ENCODE measurements at regions not wholly inside any gene's neighbourhood (a gene's known extent, or its start where the extent isn't known, plus 50 kb on each side); places are given as distances from the start of the nearest gene placed in this dataset.

DNA sequence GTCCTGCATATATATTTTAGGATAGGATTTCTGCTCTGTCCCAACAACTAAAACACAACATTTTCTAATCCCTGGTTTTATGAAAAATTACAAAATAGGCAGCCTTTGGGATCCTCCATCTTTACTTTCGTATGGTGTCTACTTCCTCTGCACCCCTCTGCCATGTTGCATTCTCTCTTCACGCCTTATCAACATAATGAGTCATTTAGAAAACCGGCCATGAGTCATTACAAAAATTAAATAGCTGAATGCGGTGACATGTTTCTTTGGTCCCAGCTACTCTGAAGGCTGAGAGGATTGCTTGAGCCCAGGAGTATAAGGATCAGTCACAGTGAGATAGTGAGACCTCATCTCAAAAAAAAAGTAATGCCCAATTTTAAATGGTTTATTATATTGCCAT lies 148.1 kb upstream of the CELF2 start:
- WGBS (ENCODE audit: low lambda C conversion rate, missing lambda C conversion rate) = 88% methylated on average over 4 of the region's 4 CpGs
- Histone ChIP-seq H4K20me1 (ENCODE audit: insufficient read depth, poor library complexity, severe bottlenecking) (no peaks in the 10 kb centered on the region), H3K9me2 (replicated peaks; ENCODE audit: insufficient read depth) (no peaks in the 10 kb centered on the region), H3K4me1 (ENCODE audit: insufficient read depth) (peaks cover 9% of the 10 kb centered on the region), H3K79me2 (no peaks in the 10 kb centered on the region), H3K27ac (no peak overlapping the region), H3K9me3 (ENCODE audit: low read depth) (no peaks in the 10 kb centered on the region), H3K36me3 (replicated peaks; ENCODE audit: insufficient read depth, low read depth) (no peaks in the 10 kb centered on the region), H3K4me2 (no peak overlapping the region), H2AFZ (no peak overlapping the region), H3K27me3 (no peaks in the 10 kb centered on the region), H3K4me3 (no peak overlapping the region)
- DNase-seq (ENCODE audit: low spot score) = no peak
- TF ChIP-seq CTCF (IDR thresholded peaks at IDR 0.05; ENCODE audit: poor library complexity) = no peak
- no peak for TF ChIP-seq EZH2 (IDR thresholded peaks at IDR 0.05; ENCODE audit: borderline replicate concordance)
- no peak for TF ChIP-seq EZH2phosphoT487 (IDR thresholded peaks at IDR 0.05; ENCODE audit: low read depth, severe bottlenecking, unreplicated experiment)

- peaks cover 9% of the 10 kb centered on the region for H3K4me1 ChIP-seq (ENCODE audit: insufficient read depth)
- no peaks in the 10 kb centered on the region for H3K9me3 ChIP-seq (ENCODE audit: low read depth)
- H4K20me1 ChIP-seq (ENCODE audit: insufficient read depth, poor library complexity, severe bottlenecking) = no peaks in the 10 kb centered on the region
- H3K4me3 ChIP-seq = no peak overlapping the region
- H3K4me2 ChIP-seq = no peak overlapping the region
- H3K79me2 ChIP-seq = no peaks in the 10 kb centered on the region
- no peak for TF ChIP-seq EZH2 (IDR thresholded peaks at IDR 0.05; ENCODE audit: borderline replicate concordance)
- no peak for TF ChIP-seq EZH2phosphoT487 (IDR thresholded peaks at IDR 0.05; ENCODE audit: low read depth, severe bottlenecking, unreplicated experiment)
- no peak for TF ChIP-seq CTCF (IDR thresholded peaks at IDR 0.05; ENCODE audit: poor library complexity)
- WGBS (ENCODE audit: low lambda C conversion rate, missing lambda C conversion rate) = 78% methylated on average over 16 of the region's 16 CpGs
- DNase-seq (ENCODE audit: low spot score) = no peak
- H3K9me2 ChIP-seq (replicated peaks; ENCODE audit: insufficient read depth) = no peaks in the 10 kb centered on the region
- H3K27me3 ChIP-seq = no peaks in the 10 kb centered on the region
- H3K27ac ChIP-seq = no peak overlapping the region
- no peaks in the 10 kb centered on the region for H3K36me3 ChIP-seq (replicated peaks; ENCODE audit: insufficient read depth, low read depth)
- no peak overlapping the region for H2AFZ ChIP-seq
Measured at GRCh38 chr10:10870523-10871241, 147.0 kb upstream of the CELF2 start.

DNA sequence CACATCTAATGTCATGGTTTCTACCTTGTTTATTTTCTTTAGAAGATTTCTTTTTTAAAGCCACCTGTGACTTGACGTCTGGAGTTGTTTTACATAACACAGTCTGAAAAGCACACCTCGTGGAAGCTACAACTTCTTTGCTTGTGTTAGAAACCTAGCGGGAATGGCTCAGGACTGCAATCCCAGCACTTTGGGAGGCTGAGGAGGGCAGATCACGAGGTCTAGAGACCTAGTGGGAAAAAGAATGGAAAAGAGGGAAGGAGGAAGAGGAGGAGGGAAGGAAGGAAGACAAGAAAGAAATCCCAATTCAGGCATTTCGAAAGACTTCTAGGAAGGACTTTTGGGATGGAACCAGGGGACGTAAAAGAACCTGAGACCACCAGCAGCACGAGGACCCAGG lies 146.3 kb upstream of the CELF2 start:
- Histone ChIP-seq H3K9me3 (ENCODE audit: low read depth) (no peaks in the 10 kb centered on the region), H3K27ac (no peak overlapping the region)

More for the DNA sequence above, 146.3 kb upstream of the CELF2 start:
- no peaks in the 10 kb centered on the region for H3K79me2 ChIP-seq
- TF ChIP-seq EZH2 (IDR thresholded peaks at IDR 0.05; ENCODE audit: borderline replicate concordance) = no peak
- TF ChIP-seq EZH2phosphoT487 (IDR thresholded peaks at IDR 0.05; ENCODE audit: low read depth, severe bottlenecking, unreplicated experiment) = no peak
- TF ChIP-seq CTCF (IDR thresholded peaks at IDR 0.05; ENCODE audit: poor library complexity) = no peak
- DNase-seq (ENCODE audit: low spot score) = no peak
- no peak overlapping the region for H3K4me3 ChIP-seq
- H3K27me3 ChIP-seq = no peaks in the 10 kb centered on the region
- 83% methylated on average over 7 of the region's 7 CpGs for WGBS (ENCODE audit: low lambda C conversion rate, missing lambda C conversion rate)
- H3K4me1 ChIP-seq (ENCODE audit: insufficient read depth) = peaks cover 9% of the 10 kb centered on the region
- no peaks in the 10 kb centered on the region for H4K20me1 ChIP-seq (ENCODE audit: insufficient read depth, poor library complexity, severe bottlenecking)
- no peaks in the 10 kb centered on the region for H3K36me3 ChIP-seq (replicated peaks; ENCODE audit: insufficient read depth, low read depth)
- no peak overlapping the region for H3K4me2 ChIP-seq
- H3K9me2 ChIP-seq (replicated peaks; ENCODE audit: insufficient read depth) = no peaks in the 10 kb centered on the region
- H2AFZ ChIP-seq = no peak overlapping the region
